ENCODE measurements at regions not wholly inside any gene's neighbourhood (a gene's known extent, or its start where the extent isn't known, plus 50 kb on each side); places are given as distances from the start of the nearest gene placed in this dataset.

GRCh38 chr1:200253774-200254495 is 155.9 kb downstream of the ZNF281 start:
- TF ChIP-seq, protein P1, sequence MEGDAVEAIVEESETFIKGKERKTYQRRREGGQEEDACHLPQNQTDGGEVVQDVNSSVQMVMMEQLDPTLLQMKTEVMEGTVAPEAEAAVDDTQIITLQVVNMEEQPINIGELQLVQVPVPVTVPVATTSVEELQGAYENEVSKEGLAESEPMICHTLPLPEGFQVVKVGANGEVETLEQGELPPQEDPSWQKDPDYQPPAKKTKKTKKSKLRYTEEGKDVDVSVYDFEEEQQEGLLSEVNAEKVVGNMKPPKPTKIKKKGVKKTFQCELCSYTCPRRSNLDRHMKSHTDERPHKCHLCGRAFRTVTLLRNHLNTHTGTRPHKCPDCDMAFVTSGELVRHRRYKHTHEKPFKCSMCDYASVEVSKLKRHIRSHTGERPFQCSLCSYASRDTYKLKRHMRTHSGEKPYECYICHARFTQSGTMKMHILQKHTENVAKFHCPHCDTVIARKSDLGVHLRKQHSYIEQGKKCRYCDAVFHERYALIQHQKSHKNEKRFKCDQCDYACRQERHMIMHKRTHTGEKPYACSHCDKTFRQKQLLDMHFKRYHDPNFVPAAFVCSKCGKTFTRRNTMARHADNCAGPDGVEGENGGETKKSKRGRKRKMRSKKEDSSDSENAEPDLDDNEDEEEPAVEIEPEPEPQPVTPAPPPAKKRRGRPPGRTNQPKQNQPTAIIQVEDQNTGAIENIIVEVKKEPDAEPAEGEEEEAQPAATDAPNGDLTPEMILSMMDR (IDR thresholded peaks at IDR 0.05) = no peak
- TF ChIP-seq POLR2A (IDR thresholded peaks at IDR 0.05) = no peak
